ENCODE measurements at regions not wholly inside any gene's neighbourhood (a gene's known extent, or its start where the extent isn't known, plus 50 kb on each side); places are given as distances from the start of the nearest gene placed in this dataset.

- Histone ChIP-seq H3K4me1 (no peaks in the 10 kb centered on the region), H3K27ac (no peak overlapping the region), H3K9me3 (no peaks in the 10 kb centered on the region), H3K4me2 (no peak overlapping the region), H3K4me3 (no peak overlapping the region)
- ChIA-PET CTCF (no interaction called here), POLR2A (no interaction called here)
- TF ChIP-seq EHF (CRISPR knock-in tag; IDR thresholded peaks at IDR 0.05), result no peak
- TF ChIP-seq, protein P1, sequence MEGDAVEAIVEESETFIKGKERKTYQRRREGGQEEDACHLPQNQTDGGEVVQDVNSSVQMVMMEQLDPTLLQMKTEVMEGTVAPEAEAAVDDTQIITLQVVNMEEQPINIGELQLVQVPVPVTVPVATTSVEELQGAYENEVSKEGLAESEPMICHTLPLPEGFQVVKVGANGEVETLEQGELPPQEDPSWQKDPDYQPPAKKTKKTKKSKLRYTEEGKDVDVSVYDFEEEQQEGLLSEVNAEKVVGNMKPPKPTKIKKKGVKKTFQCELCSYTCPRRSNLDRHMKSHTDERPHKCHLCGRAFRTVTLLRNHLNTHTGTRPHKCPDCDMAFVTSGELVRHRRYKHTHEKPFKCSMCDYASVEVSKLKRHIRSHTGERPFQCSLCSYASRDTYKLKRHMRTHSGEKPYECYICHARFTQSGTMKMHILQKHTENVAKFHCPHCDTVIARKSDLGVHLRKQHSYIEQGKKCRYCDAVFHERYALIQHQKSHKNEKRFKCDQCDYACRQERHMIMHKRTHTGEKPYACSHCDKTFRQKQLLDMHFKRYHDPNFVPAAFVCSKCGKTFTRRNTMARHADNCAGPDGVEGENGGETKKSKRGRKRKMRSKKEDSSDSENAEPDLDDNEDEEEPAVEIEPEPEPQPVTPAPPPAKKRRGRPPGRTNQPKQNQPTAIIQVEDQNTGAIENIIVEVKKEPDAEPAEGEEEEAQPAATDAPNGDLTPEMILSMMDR (IDR thresholded peaks at IDR 0.05), result no peak
- no peak for TF ChIP-seq JUNB (IDR thresholded peaks at IDR 0.05)
- no peak for TF ChIP-seq POLR2AphosphoS2 (conservative IDR thresholded peaks at IDR 0.05; ENCODE audit: low read length)
- no peak for TF ChIP-seq MYC (IDR thresholded peaks at IDR 0.05; ENCODE audit: borderline replicate concordance, low read length)
- no peak for TF ChIP-seq RNF2 (IDR thresholded peaks at IDR 0.05; ENCODE audit: borderline replicate concordance, low read depth)
- TF ChIP-seq, protein P2, sequence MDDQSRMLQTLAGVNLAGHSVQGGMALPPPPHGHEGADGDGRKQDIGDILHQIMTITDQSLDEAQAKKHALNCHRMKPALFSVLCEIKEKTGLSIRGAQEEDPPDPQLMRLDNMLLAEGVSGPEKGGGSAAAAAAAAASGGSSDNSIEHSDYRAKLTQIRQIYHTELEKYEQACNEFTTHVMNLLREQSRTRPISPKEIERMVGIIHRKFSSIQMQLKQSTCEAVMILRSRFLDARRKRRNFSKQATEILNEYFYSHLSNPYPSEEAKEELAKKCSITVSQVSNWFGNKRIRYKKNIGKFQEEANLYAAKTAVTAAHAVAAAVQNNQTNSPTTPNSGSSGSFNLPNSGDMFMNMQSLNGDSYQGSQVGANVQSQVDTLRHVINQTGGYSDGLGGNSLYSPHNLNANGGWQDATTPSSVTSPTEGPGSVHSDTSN (IDR thresholded peaks at IDR 0.05), result no peak
- no peak for TF ChIP-seq TP53 (CRISPR knock-in tag; IDR thresholded peaks at IDR 0.05)
- TF ChIP-seq ZFP36 (IDR thresholded peaks at IDR 0.05; ENCODE audit: borderline replicate concordance, partially characterized antibody), result no peak
- TF ChIP-seq RARB (CRISPR knock-in tag; IDR thresholded peaks at IDR 0.05), result no peak
- no peak for TF ChIP-seq HOXA7 (CRISPR knock-in tag; IDR thresholded peaks at IDR 0.05)
- no peak for TF ChIP-seq NFE2L2 (conservative IDR thresholded peaks at IDR 0.05; ENCODE audit: low read length)
- no peak for TF ChIP-seq CBX2 (IDR thresholded peaks at IDR 0.05; ENCODE audit: borderline replicate concordance, low read depth)
- TF ChIP-seq HMGXB4 (CRISPR knock-in tag; IDR thresholded peaks at IDR 0.05; ENCODE audit: borderline replicate concordance), result no peak
- no peak for FAIRE-seq
- WGBS (ENCODE audit: missing lambda C conversion rate), result 96% methylated on average over 1 of the region's 1 CpG
- ATAC-seq, result no peak
- no peak for DNase-seq (ENCODE audit: low read depth in 1 of 2, low spot score in 1 of 2)
Measured at GRCh38 chr15:39462691-39463090, 118.2 kb upstream of the THBS1 start.

GRCh38 chr15:39465843-39466749 lies 114.8 kb upstream of the THBS1 start:
- ChIA-PET CTCF (interaction anchor here (0.6 to 1.1 kb wide), 3 partner anchors 9 to 483 kb away, joined by 3 read pairs; no protein-coding TSS in a partner anchor), POLR2A (no interaction called here)
- H3K4me1 ChIP-seq, result no peaks in the 10 kb centered on the region
- FAIRE-seq (no peak), ATAC-seq (no peak), DNase-seq (ENCODE audit: low read depth in 1 of 2, low spot score in 1 of 2) (no peak)
- no peak overlapping the region for H3K27ac ChIP-seq
- 73% methylated on average over 8 of the region's 8 CpGs for WGBS (ENCODE audit: missing lambda C conversion rate)
- no peaks in the 10 kb centered on the region for H3K9me3 ChIP-seq
- no peak overlapping the region for H3K4me3 ChIP-seq
- TF ChIP-seq MAZ (IDR thresholded peaks at IDR 0.05; ENCODE audit: borderline replicate concordance, low read depth, low read length) (no peak), HEYL (CRISPR knock-in tag; IDR thresholded peaks at IDR 0.05) (no peak)
- no peak overlapping the region for H3K4me2 ChIP-seq

DNA sequence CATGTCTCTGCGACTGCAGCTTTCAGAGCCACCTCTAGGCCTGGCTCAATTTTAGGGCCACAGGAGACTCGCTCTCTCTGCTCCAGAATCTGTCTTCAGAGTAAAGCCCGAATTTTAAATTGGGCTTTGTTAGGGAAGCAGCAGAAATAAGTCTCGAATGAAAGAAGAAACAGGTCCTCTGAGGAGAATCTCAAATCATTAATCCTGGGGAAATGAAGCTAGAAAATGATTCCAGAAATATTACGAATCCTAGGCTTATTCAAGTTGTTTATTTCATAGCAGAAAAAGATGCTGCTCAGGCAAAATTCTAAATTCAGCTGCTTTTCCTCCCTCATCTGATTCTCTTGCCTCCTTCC lies 114.2 kb upstream of the THBS1 start:
- no peak overlapping the region for H3K27ac ChIP-seq
- FAIRE-seq, result no peak
- H3K4me1 ChIP-seq, result no peaks in the 10 kb centered on the region
- H3K9me3 ChIP-seq, result no peaks in the 10 kb centered on the region
- CTCF ChIA-PET, result interaction anchor here (1.1 kb wide), 1 partner anchor 9 kb away, joined by 3 read pairs; no protein-coding TSS in a partner anchor
- DNase-seq (ENCODE audit: low read depth in 1 of 2, low spot score in 1 of 2), result no peak
- TF ChIP-seq, protein P1 (IDR thresholded peaks at IDR 0.05), result no peak
- TF ChIP-seq CHD2 (IDR thresholded peaks at IDR 0.05; ENCODE audit: low read length, partially characterized antibody) (no peak), HOXB5 (CRISPR knock-in tag; IDR thresholded peaks at IDR 0.05) (no peak), CBX8 (IDR thresholded peaks at IDR 0.05) (no peak)
- 81% methylated on average over 5 of the region's 5 CpGs for WGBS (ENCODE audit: missing lambda C conversion rate)
- no peak overlapping the region for H3K4me2 ChIP-seq
- ATAC-seq, result no peak
- no peak overlapping the region for H3K4me3 ChIP-seq
- POLR2A ChIA-PET, result no interaction called here

Measured in A549 (cell line).